GM19455 (cell line): ENCODE measurements at regions not wholly inside any gene's neighbourhood (a gene's known extent, or its start where the extent isn't known, plus 50 kb on each side); places are given as distances from the start of the nearest gene placed in this dataset.

ENCODE experiments used
- ATAC-seq: cut with Tn5 transposase; IDR thresholded peaks from one replicate; pipeline ENCODE4 v1.9.1; 2021; ENCODE audit not compliant: unreplicated experiment

- no peak for ATAC-seq
Measured at GRCh38 chr13:97134364-97135095, 87.6 kb upstream of the MBNL2 start.

- ATAC-seq = no peak
Measured at GRCh38 chr13:97135883-97136282, 86.2 kb upstream of the MBNL2 start.

GRCh38 chr13:97136418-97136817 is 85.7 kb upstream of the MBNL2 start:
- no peak for ATAC-seq

GRCh38 chr13:97139691-97140090 is 82.4 kb upstream of the MBNL2 start:
- no peak for ATAC-seq

- ATAC-seq = no peak
Measured at GRCh38 chr13:97140131-97140530, 82.0 kb upstream of the MBNL2 start.

GRCh38 chr13:97140611-97141010 is 81.5 kb upstream of the MBNL2 start:
- no peak for ATAC-seq

- no peak for ATAC-seq
Measured at GRCh38 chr13:97141097-97141496, 81.0 kb upstream of the MBNL2 start.

GRCh38 chr13:97141564-97142005 is 80.5 kb upstream of the MBNL2 start:
- peak; percentile 91 for ATAC-seq

GRCh38 chr13:97142452-97142851 is 79.7 kb upstream of the MBNL2 start:
- ATAC-seq = no peak

GRCh38 chr13:97145057-97145456 is 77.1 kb upstream of the MBNL2 start:
- ATAC-seq = no peak

GRCh38 chr13:97148894-97149293 is 73.2 kb upstream of the MBNL2 start:
- no peak for ATAC-seq

- no peak for ATAC-seq
Measured at GRCh38 chr13:97160421-97160820, 61.7 kb upstream of the MBNL2 start.

GRCh38 chr13:97161582-97162231 is 60.4 kb upstream of the MBNL2 start:
- ATAC-seq = no peak

- no peak for ATAC-seq
Measured at GRCh38 chr13:97165502-97166425, 56.4 kb upstream of the MBNL2 start.

GRCh38 chr13:97171136-97171535 is 51.0 kb upstream of the MBNL2 start:
- ATAC-seq = no peak
